Epithelial cell of esophagus (primary cell): ENCODE measurements at regions not wholly inside any gene's neighbourhood (a gene's known extent, or its start where the extent isn't known, plus 50 kb on each side); places are given as distances from the start of the nearest gene placed in this dataset.

Experiments
- DNase-seq: peaks from one replicate; pipeline ENCODE4 v3.0.0; 2010; ENCODE audit warnings: low read depth
- H3K4me3 ChIP-seq: 2 replicates; pipeline ENCODE4 v1.5.1; 2011; ENCODE audit warnings: mild to moderate bottlenecking, low read length, control low read depth
- TF ChIP-seq, protein P1 (sequence below): IDR thresholded peaks from 2 replicates; pipeline ENCODE4 v1.5.1; 2011; ENCODE audit warnings: low read depth, mild to moderate bottlenecking, low read length, control low read depth, inconsistent platforms; ENCODE audit not compliant: insufficient read depth; ENCODE audit errors: missing control alignments

DNA sequence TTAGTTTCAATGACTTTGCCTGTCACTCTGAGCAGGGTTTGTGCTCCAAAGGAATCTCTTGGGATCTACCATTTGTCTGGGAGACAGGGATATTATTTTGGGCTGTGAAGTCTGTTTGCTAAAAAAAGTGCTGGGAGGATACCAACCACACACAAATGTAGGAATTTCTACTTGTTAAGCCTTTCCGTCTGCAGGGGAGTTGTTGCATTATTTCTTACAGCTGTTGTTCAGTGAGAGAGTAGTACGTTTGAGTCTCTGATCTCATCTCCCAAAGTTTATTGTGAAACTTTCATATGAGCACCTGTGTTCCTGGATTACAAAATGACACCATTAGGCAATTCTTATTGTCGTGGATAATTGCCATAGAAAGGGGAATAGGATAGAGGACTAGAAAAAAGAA, 78.3 kb upstream of the SEMA6A start:
- peak; percentile 81 for DNase-seq
- TF ChIP-seq, protein P1, sequence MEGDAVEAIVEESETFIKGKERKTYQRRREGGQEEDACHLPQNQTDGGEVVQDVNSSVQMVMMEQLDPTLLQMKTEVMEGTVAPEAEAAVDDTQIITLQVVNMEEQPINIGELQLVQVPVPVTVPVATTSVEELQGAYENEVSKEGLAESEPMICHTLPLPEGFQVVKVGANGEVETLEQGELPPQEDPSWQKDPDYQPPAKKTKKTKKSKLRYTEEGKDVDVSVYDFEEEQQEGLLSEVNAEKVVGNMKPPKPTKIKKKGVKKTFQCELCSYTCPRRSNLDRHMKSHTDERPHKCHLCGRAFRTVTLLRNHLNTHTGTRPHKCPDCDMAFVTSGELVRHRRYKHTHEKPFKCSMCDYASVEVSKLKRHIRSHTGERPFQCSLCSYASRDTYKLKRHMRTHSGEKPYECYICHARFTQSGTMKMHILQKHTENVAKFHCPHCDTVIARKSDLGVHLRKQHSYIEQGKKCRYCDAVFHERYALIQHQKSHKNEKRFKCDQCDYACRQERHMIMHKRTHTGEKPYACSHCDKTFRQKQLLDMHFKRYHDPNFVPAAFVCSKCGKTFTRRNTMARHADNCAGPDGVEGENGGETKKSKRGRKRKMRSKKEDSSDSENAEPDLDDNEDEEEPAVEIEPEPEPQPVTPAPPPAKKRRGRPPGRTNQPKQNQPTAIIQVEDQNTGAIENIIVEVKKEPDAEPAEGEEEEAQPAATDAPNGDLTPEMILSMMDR: no peak
- H3K4me3 ChIP-seq: no peak overlapping the region

DNA sequence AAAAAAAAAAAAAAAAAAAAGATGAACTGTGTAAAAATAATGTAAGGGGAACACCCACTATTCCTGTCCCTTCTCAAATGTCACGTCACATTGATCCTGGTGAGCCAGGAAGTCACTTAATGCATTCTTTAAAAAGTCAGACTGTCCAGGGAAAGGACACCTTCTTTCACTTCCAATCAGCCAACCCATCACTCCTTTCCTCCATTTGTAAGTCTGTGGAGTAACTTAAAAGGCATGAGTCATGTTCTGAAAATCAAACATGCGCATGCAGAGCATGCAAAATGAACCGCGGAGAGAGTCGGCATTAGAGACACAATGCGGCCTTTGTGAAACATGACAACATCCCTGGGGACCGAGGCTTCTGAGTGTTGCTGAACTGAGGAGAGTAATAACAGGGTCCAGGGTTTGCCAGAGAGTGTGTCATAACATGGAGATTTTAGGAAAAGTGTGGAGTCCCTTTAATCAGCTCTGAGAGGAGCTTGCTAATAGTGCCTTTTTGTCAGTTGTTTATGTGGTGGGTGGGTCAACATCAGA, 77.6 kb upstream of the SEMA6A start:
- TF ChIP-seq, protein P1: no peak
- DNase-seq: peak; percentile 80
- no peak overlapping the region for H3K4me3 ChIP-seq

DNA sequence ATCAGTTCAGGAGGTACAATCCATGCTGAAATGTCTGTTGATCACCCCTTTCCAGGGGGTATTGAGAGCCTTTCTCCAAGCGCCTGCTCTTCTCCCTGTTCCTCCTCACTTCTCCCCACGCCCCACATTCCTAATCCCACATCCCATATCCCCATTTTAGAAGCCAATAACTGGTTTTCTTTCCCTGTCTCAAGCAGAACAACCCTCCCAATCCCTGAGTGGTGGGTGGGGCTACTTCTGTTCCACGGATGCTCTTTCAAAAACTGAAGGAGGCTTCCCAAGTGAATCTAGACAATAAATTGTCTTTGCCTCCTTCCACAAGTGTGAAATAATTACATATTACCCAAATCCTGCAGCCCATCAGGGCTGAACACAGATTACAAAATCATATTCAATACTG, 77.0 kb upstream of the SEMA6A start:
- no peak overlapping the region for H3K4me3 ChIP-seq
- TF ChIP-seq, protein P1: no peak

DNA sequence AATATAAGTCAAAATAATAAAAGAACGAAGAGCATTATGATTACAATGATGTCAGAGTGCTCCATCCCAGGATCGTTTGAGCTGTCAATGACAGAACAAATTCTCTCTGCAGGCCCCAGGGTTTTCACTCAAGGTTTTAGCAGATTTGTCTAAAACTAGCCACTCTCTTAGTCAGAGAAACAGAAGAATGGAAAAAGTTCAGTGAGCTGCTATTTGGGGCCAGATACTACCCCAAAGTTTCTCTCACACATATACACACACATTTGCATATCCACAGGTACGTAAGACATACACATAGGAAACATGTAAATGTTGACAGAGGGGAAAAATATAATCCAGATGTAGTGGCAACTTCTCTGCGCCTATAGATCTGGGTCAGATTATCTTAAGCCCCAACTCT, 76.3 kb upstream of the SEMA6A start:
- TF ChIP-seq, protein P1: no peak
- no peak overlapping the region for H3K4me3 ChIP-seq
- no peak for DNase-seq

More for the DNA sequence above, 77.0 kb upstream of the SEMA6A start:
- no peak for DNase-seq

DNA sequence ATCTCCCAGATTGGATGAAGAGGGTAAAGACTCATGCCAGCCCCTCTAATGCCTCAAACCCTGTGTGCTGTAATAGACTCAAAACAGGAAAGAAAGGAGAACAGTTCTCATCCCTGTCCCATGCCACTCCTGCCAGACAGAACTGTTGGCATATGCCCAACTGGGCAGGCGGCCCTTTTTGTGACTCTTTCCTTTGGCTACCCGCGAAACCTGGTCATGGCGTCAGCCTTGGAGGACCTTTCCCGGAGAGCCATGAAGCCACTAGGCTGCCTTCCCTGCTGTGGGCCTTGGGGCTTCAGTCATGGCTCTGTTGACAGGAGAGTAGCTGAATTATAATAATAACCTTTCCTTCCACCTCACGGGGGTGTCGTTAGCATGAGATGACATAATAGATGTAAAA, 75.9 kb upstream of the SEMA6A start:
- no peak for DNase-seq

DNA sequence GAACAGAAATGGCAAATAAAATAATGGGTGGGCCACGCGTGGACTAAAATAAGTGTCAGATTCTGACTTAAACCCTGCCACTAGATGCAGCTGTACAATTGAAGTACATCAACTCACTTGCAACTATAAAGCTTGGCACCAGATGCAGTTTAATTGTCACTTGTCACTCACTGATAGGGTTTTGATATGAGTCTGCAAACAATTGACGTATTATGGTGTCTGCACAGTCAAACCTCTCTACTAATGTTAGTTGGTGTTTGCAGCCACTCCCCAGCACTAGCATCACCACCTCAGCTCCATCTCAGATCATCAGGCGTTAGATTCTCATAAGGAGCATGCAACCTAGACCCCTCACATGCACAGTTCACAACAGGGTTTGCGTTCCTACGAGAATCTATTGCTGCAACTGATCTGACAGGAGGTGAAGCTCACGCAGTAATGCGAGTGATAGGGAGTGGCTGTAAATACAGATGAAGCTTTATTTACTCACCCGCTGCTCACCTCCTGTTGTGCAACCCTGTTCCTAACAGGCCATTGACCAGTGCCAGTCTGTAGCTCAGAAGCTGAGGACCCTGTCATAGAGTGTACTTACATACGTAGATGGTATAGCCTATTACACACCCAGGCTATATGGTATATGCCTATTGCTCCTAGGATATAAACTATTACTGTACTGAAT, 72.1 kb upstream of the SEMA6A start:
- TF ChIP-seq, protein P1: no peak
- no peak overlapping the region for H3K4me3 ChIP-seq
- DNase-seq: peak; percentile 49

More for the DNA sequence above, 75.9 kb upstream of the SEMA6A start:
- H3K4me3 ChIP-seq: no peak overlapping the region
- TF ChIP-seq, protein P1: no peak

DNA sequence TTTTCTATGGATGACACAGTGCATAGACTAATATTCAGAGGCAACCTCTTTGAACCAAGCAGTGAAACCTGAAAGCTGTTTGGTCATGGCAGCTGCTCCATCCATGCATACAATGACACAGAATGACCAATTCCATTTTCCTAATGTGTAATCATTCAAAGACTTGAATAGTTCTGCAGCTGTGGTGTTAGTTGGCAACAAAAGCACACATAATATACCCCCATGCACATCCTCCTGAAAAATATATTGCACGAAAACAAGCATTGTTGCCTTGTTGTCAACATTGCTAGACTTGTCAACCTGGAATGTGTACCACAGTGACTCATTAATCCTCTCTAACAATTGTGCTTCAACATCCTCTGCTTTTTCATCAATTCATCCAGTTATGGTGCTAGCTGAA, 71.0 kb upstream of the SEMA6A start:
- TF ChIP-seq, protein P1: no peak
- H3K4me3 ChIP-seq: no peak overlapping the region
- peak; percentile 41 for DNase-seq
